ENCODE measurements at regions not wholly inside any gene's neighbourhood (a gene's known extent, or its start where the extent isn't known, plus 50 kb on each side); places are given as distances from the start of the nearest gene placed in this dataset.

DNA sequence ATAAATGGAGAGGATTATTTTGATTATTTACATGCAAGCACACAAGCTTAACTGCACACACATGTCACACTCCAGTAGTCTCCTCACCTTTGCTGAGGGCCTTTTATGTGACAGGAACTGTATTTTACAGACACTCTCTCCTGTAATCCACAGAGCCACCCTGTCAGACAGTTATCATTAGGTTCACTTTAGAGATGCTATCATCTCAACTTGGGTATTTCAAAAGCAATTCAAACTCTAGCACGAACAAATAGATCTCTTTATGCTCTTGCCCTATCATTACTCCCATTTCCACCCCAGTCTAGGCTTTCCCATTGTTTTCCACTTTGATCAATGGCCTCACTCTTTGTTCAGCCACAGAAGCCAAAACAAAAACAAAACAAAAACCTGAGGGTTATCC lies 281.2 kb upstream of the EPHA4 start:
- TF ChIP-seq CTCF (IDR thresholded peaks at IDR 0.05; ENCODE audit: partially characterized antibody, unreplicated experiment), result no peak
- Mint-ChIP-seq H3K9me3 (ENCODE audit: unreplicated experiment) (no peaks in the 10 kb centered on the region), H3K4me3 (ENCODE audit: unreplicated experiment) (no peak overlapping the region), H3K27ac (ENCODE audit: unreplicated experiment) (no peak overlapping the region), H3K4me1 (ENCODE audit: low read depth, unreplicated experiment) (peaks cover 6% of the 10 kb centered on the region), H3K27me3 (ENCODE audit: unreplicated experiment) (no peaks in the 10 kb centered on the region), H3K36me3 (ENCODE audit: unreplicated experiment) (peaks cover 3% of the 10 kb centered on the region)
- no peak for DNase-seq

- Mint-ChIP-seq H3K4me3 (ENCODE audit: unreplicated experiment) (no peak overlapping the region), H3K4me1 (ENCODE audit: low read depth, unreplicated experiment) (peaks cover 6% of the 10 kb centered on the region), H3K36me3 (ENCODE audit: unreplicated experiment) (peaks cover 3% of the 10 kb centered on the region), H3K9me3 (ENCODE audit: unreplicated experiment) (no peaks in the 10 kb centered on the region), H3K27me3 (ENCODE audit: unreplicated experiment) (no peaks in the 10 kb centered on the region), H3K27ac (ENCODE audit: unreplicated experiment) (no peak overlapping the region)
- no peak for DNase-seq
- TF ChIP-seq CTCF (IDR thresholded peaks at IDR 0.05; ENCODE audit: partially characterized antibody, unreplicated experiment), result no peak
Observed at GRCh38 chr2:221851531-221852045, 279.5 kb upstream of the EPHA4 start.

DNA sequence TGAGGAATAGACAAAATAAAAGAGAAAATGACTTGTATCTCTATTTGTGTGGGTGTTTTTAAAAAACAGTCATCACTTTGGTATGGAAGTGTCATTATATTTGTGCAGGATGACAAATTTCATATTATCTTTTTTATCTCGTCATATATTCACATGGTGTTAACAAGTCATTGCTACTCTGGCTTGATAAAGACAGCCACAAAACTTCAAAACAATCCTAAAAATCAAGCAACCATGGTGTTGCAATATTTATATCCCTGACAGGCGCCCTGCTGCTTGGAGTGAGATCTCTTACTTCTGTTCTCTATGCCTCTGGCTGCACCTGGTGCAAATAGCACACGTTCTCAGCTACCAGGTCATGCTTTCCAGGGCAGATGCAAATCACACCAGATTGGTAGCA lies 278.0 kb upstream of the EPHA4 start:
- H3K36me3 Mint-ChIP-seq (ENCODE audit: unreplicated experiment), result peaks cover 3% of the 10 kb centered on the region
- H3K27me3 Mint-ChIP-seq (ENCODE audit: unreplicated experiment), result no peaks in the 10 kb centered on the region
- no peak overlapping the region for H3K27ac Mint-ChIP-seq (ENCODE audit: unreplicated experiment)
- H3K4me3 Mint-ChIP-seq (ENCODE audit: unreplicated experiment), result no peak overlapping the region
- no peak for DNase-seq
- peaks cover 6% of the 10 kb centered on the region for H3K4me1 Mint-ChIP-seq (ENCODE audit: low read depth, unreplicated experiment)
- no peaks in the 10 kb centered on the region for H3K9me3 Mint-ChIP-seq (ENCODE audit: unreplicated experiment)
- no peak for TF ChIP-seq CTCF (IDR thresholded peaks at IDR 0.05; ENCODE audit: partially characterized antibody, unreplicated experiment)

GRCh38 chr2:221848286-221848685 lies 276.2 kb upstream of the EPHA4 start:
- Mint-ChIP-seq H3K9me3 (ENCODE audit: unreplicated experiment) (no peaks in the 10 kb centered on the region), H3K4me3 (ENCODE audit: unreplicated experiment) (no peak overlapping the region)

DNA sequence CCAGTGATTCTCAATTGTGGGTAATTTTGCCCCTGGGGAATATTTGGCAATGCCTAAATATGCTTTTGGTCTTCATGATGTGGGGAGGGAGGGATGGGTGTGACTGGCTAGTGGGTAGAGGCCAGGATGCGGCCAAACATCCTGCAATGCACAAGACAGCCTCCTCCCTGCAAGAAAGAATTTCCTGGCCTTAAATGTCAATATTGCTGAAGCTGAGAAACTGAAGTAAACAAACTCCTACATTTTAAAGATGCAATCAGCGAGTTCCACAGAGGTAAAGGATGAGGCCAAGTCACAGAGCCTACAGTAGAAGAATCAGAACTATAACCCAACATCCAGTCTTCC lies 272.9 kb upstream of the EPHA4 start:
- TF ChIP-seq CTCF (IDR thresholded peaks at IDR 0.05; ENCODE audit: partially characterized antibody, unreplicated experiment), result no peak
- Mint-ChIP-seq H3K36me3 (ENCODE audit: unreplicated experiment) (no peaks in the 10 kb centered on the region), H3K27ac (ENCODE audit: unreplicated experiment) (no peak overlapping the region), H3K4me3 (ENCODE audit: unreplicated experiment) (no peak overlapping the region), H3K27me3 (ENCODE audit: unreplicated experiment) (no peaks in the 10 kb centered on the region), H3K4me1 (ENCODE audit: low read depth, unreplicated experiment) (no peaks in the 10 kb centered on the region), H3K9me3 (ENCODE audit: unreplicated experiment) (no peaks in the 10 kb centered on the region)
- DNase-seq, result no peak

More at GRCh38 chr2:221848286-221848685, 276.2 kb upstream of the EPHA4 start:
- TF ChIP-seq CTCF (IDR thresholded peaks at IDR 0.05; ENCODE audit: partially characterized antibody, unreplicated experiment), result no peak
- Mint-ChIP-seq H3K4me1 (ENCODE audit: low read depth, unreplicated experiment) (peaks cover 6% of the 10 kb centered on the region), H3K27me3 (ENCODE audit: unreplicated experiment) (no peaks in the 10 kb centered on the region), H3K36me3 (ENCODE audit: unreplicated experiment) (no peaks in the 10 kb centered on the region), H3K27ac (ENCODE audit: unreplicated experiment) (no peak overlapping the region)
- no peak for DNase-seq

Measured in glutamatergic neuron (in vitro differentiated cells).